Right lobe of liver (tissue), 6 donors: ENCODE measurements at regions not wholly inside any gene's neighbourhood (a gene's known extent, or its start where the extent isn't known, plus 50 kb on each side); places are given as distances from the start of the nearest gene placed in this dataset.

ENCODE experiments used
- ATAC-seq, 4 donors: fragments of 200-7000 bp; cut with Tn5 transposase; one replicate each; pipeline ENCODE4 v1.9.1; 2020; ENCODE audit warnings: mild to moderate bottlenecking in 4 of 4, moderate library complexity in 4 of 4
- DNase-seq, 3 donors: peaks; one replicate each; pipeline ENCODE4 v3.0.0-alpha.2; 2020
- H3K27ac ChIP-seq, 3 donors: fragments of 200-600 bp; one replicate each; pipeline ENCODE4 v1.8.0; 2022
- H3K27me3 ChIP-seq, 2 donors: fragments of 200-600 bp; one replicate each; pipeline ENCODE4 v1.8.0; 2022
- H3K36me3 ChIP-seq, 4 donors: fragments of 200-600 bp; sonication (generic) in 1 of 4; one replicate each; pipeline versions ENCODE4 v1.5.1 to v1.8.0; 2017 to 2022; ENCODE audit warnings: control low read depth in 1 of 4
- H3K4me1 ChIP-seq, 4 donors: fragments of 200-600 bp; sonication (generic) in 1 of 4; one replicate each; pipeline versions ENCODE4 v1.5.1 to v1.8.0; 2017 to 2022; ENCODE audit warnings: control low read depth in 1 of 4
- H3K4me3 ChIP-seq, 3 donors: fragments of 200-600 bp; one replicate each; pipeline ENCODE4 v1.8.0; 2022
- H3K9me3 ChIP-seq, 4 donors: fragments of 200-600 bp; sonication (generic) in 1 of 4; one replicate each; pipeline versions ENCODE4 v1.5.1 to v1.8.0; 2017 to 2022; ENCODE audit warnings: control low read depth in 1 of 4
- POLR2A ChIP-seq: fragments of 450-650 bp; IDR thresholded peaks from one replicate; pipeline ENCODE4 v1.6.1; 2017; ENCODE audit warnings: antibody characterized with exemption, mild to moderate bottlenecking
- WGBS: methylation state at CpG from one replicate; pipeline ENCODE4 v1.1.6; 2018; ENCODE audit warnings: low coverage, low lambda C conversion rate; ENCODE audit not compliant: insufficient coverage; ENCODE audit errors: missing lambda C conversion rate; 5-methylcytosine and 5-hydroxymethylcytosine counted together
- intact Hi-C, 2 donors: fragments of 100-400 bp; cut with DNase I; formaldehyde crosslinking; loops; one replicate each; pipeline versions ENCODE4 v1.11.2 to v1.14.1; 2022
- TF ChIP-seq, protein P1 (sequence below), 4 donors: fragments of 200-600 bp in 3 of 4; fragments of 450-650 bp in 1 of 4; IDR thresholded peaks; one replicate each; pipeline versions ENCODE4 v1.5.1 to v1.8.0; 2016 to 2022; ENCODE audit warnings: antibody characterized with exemption in 4 of 4, mild to moderate bottlenecking in 2 of 4
- donor health status: DM: no; HTN: yes; CAD: no.
- donor health status: DM: no; HTN: no; CAD: no.
- donor health status: DM: no; HTN: no; CAD: no.
- donor health status: DM: no; HTN: yes; CAD: no.
- donor health status: DM: no; HTN: yes; CAD: no.

DNA sequence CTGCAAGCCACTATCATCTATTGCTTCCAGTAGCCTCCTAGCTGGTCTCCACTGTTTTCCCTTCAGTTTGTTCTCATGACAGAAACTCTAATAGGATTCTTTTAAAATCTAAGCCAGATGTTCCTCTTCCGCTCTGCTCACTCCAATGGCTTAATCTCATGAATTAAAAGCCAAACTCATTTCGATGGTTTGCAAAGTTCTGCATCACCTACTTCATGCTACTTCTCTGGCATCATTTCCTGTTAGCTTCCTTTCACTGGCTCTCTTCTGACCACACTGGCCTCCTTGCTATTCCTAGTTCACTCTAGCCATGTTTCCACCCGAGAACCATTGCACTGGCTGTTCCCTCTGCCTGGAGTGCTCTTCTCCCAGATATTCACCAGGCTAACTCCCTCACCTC lies 102.0 kb upstream of the LSM6 start:
- Histone ChIP-seq H3K9me3 (no peaks in the 10 kb centered on the region), H3K4me1 (no peaks in the 10 kb centered on the region), H3K27ac (no peak overlapping the region), H3K36me3 (no peaks in the 10 kb centered on the region), H3K27me3 (no peaks in the 10 kb centered on the region), H3K4me3 (no peak overlapping the region)
- no peak for ATAC-seq
- intact Hi-C loops: no loop called here
- TF ChIP-seq, protein P1, sequence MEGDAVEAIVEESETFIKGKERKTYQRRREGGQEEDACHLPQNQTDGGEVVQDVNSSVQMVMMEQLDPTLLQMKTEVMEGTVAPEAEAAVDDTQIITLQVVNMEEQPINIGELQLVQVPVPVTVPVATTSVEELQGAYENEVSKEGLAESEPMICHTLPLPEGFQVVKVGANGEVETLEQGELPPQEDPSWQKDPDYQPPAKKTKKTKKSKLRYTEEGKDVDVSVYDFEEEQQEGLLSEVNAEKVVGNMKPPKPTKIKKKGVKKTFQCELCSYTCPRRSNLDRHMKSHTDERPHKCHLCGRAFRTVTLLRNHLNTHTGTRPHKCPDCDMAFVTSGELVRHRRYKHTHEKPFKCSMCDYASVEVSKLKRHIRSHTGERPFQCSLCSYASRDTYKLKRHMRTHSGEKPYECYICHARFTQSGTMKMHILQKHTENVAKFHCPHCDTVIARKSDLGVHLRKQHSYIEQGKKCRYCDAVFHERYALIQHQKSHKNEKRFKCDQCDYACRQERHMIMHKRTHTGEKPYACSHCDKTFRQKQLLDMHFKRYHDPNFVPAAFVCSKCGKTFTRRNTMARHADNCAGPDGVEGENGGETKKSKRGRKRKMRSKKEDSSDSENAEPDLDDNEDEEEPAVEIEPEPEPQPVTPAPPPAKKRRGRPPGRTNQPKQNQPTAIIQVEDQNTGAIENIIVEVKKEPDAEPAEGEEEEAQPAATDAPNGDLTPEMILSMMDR (IDR thresholded peaks at IDR 0.05): no peak
- TF ChIP-seq POLR2A: no peak
- DNase-seq: no peak
- WGBS: 50% methylated on average over 3 of the region's 3 CpGs

DNA sequence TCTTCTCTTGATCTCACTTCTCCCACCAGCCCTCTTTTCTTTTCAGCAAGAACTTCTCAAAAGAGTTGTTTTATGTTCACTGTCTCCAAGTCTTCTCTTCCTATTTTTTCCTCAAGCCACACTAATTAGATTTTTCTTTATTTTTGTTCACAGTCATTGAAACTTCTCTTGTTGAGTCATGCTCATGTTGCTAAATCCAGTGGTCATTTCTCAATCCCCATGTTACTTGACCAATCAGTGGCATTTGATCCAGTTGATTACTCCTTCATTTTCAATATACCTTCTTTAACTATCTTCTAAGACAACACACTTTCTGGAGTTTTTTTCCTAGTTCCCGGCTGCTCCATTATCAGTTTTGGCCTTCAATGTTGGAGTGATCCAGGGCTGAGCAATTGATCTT lies 103.1 kb upstream of the LSM6 start:
- DNase-seq: no peak
- H3K4me3 ChIP-seq: no peak overlapping the region
- no peak for TF ChIP-seq POLR2A
- TF ChIP-seq, protein P1 (IDR thresholded peaks at IDR 0.05): no peak
- intact Hi-C loops: no loop called here
- H3K9me3 ChIP-seq: no peaks in the 10 kb centered on the region
- H3K27ac ChIP-seq: no peak overlapping the region
- WGBS: 80% methylated on average over 1 of the region's 1 CpG
- no peaks in the 10 kb centered on the region for H3K4me1 ChIP-seq
- H3K27me3 ChIP-seq: no peaks in the 10 kb centered on the region
- H3K36me3 ChIP-seq: no peaks in the 10 kb centered on the region
- ATAC-seq: no peak

DNA sequence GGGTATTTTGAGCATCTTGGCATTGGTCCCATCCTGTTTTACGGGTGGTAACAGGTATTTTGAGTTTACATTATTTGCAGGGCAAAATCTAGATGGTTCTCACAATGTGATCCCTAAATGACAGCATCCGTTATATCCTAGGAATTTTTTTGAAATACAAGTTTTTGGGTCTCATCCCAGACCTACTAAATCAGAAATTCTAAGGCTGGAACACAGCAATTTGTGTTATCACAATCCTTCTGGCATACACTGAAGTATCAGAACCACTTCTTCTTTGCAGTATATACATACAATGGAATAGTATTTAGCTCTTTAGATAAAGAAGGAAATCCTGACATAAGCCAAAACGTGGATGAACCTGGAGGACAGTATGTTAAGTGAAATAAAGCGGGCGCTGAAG lies 104.1 kb upstream of the LSM6 start:
- H3K36me3 ChIP-seq: no peaks in the 10 kb centered on the region
- no peak for ATAC-seq
- no peak overlapping the region for H3K27ac ChIP-seq
- DNase-seq: no peak
- no peak for TF ChIP-seq POLR2A
- TF ChIP-seq, protein P1 (IDR thresholded peaks at IDR 0.05): no peak
- no peak overlapping the region for H3K4me3 ChIP-seq
- no peaks in the 10 kb centered on the region for H3K9me3 ChIP-seq
- no peaks in the 10 kb centered on the region for H3K27me3 ChIP-seq
- H3K4me1 ChIP-seq: no peaks in the 10 kb centered on the region
- WGBS: 38% methylated on average over 5 of the region's 5 CpGs
- intact Hi-C loops: no loop called here

DNA sequence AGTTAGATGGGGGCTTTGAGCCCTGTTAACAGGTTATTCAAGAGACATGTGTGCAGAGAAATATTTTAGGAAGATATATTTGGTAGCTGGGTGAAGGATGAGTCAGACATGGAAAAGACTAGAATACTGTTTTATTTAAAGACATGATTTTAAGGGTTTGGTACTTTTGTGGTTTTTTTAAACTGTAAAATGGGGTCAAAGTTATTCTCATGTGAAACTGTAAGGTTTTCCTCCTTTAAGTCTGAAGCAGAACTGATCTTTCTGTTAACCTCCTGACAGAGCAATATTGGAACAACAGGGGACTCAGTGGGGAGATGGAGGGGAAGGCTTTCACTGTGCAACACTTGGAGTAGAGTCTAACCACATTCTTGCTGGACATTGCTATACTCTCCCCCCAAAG lies 112.4 kb upstream of the LSM6 start:
- Histone ChIP-seq H3K9me3 (no peaks in the 10 kb centered on the region), H3K4me1 (no peaks in the 10 kb centered on the region), H3K27ac (no peak overlapping the region), H3K4me3 (no peak overlapping the region), H3K36me3 (no peaks in the 10 kb centered on the region), H3K27me3 (no peaks in the 10 kb centered on the region)
- DNase-seq: no peak
- intact Hi-C loops: no loop called here
- no peak for TF ChIP-seq POLR2A
- TF ChIP-seq, protein P1 (IDR thresholded peaks at IDR 0.05): no peak
- no peak for ATAC-seq

DNA sequence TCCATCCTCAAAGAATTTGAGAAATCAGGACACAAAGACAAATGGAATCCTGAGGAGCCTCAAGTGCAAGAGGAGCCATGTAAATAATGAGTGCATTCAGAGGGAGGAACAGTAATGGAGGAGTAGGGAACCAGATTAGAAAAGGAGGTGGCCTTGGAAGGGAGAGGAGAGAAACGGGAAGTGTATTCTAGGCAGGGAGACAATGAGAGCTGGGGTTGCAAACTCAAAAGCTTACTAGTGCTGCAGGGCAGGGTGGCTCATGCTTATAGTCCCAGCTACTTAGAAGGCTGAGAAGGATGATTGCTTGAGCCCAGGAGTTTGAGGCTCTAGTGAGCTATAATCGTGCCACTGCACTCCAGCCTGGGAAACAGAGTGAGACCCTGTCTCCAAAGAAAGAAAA lies 113.2 kb upstream of the LSM6 start:
- Histone ChIP-seq H3K36me3 (no peaks in the 10 kb centered on the region), H3K27me3 (no peaks in the 10 kb centered on the region), H3K27ac (no peak overlapping the region), H3K9me3 (no peaks in the 10 kb centered on the region), H3K4me1 (no peaks in the 10 kb centered on the region), H3K4me3 (no peak overlapping the region)
- DNase-seq (no peak), ATAC-seq (no peak)
- whole genome bisulfite sequencing: 37% methylated on average over 2 of the region's 2 CpGs
- TF ChIP-seq, protein P1 (IDR thresholded peaks at IDR 0.05): no peak
- no peak for TF ChIP-seq POLR2A
- intact Hi-C loops: no loop called here
